Prostate gland (tissue), 2 donors: ENCODE measurements at regions not wholly inside any gene's neighbourhood (a gene's known extent, or its start where the extent isn't known, plus 50 kb on each side); places are given as distances from the start of the nearest gene placed in this dataset.

Source experiments
- POLR2AphosphoS5 ChIP-seq: sonication (generic); formaldehyde crosslinking; IDR thresholded peaks from one replicate; pipeline ENCODE4 v1.6.1; 2017; ENCODE audit warnings: antibody characterized with exemption
- TF ChIP-seq, protein P1 (sequence below), 4 experiments: fragments of 200-600 bp in 2 of 4; fragments of 450-650 bp in 2 of 4; sonication (generic) in 2 of 4; IDR thresholded peaks; 1 replicate in 3 of 4; 2 replicates in 1 of 4; pipeline ENCODE4 v1.5.1; 2016 to 2019; ENCODE audit warnings: antibody characterized with exemption in 4 of 4, mild to moderate bottlenecking in 2 of 4, moderate library complexity in 2 of 4

DNA sequence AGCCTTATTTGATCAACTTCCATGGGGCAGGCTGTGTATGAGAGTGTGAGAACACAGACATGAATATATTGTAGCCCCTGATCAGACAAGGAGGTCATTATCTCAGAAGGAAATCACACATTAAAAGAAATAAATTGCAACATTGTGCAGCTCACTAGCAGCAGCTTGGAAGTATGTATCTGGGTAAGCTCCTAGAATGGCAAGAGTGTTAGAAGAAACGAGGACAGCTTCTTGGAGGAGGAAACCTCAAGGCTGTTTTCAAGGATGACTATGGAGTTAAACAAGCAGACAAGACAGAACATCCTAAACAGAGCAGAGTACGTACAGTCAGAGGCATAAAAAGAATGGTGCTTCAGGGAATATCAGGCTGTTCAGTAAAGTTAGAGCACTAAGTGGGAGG, 511.0 kb downstream of the SLCO4C1 start:
- TF ChIP-seq, protein P1, sequence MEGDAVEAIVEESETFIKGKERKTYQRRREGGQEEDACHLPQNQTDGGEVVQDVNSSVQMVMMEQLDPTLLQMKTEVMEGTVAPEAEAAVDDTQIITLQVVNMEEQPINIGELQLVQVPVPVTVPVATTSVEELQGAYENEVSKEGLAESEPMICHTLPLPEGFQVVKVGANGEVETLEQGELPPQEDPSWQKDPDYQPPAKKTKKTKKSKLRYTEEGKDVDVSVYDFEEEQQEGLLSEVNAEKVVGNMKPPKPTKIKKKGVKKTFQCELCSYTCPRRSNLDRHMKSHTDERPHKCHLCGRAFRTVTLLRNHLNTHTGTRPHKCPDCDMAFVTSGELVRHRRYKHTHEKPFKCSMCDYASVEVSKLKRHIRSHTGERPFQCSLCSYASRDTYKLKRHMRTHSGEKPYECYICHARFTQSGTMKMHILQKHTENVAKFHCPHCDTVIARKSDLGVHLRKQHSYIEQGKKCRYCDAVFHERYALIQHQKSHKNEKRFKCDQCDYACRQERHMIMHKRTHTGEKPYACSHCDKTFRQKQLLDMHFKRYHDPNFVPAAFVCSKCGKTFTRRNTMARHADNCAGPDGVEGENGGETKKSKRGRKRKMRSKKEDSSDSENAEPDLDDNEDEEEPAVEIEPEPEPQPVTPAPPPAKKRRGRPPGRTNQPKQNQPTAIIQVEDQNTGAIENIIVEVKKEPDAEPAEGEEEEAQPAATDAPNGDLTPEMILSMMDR (IDR thresholded peaks at IDR 0.05), result no peak
- no peak for TF ChIP-seq POLR2AphosphoS5
